Left lung (tissue), 4 donors: ENCODE measurements at regions not wholly inside any gene's neighbourhood (a gene's known extent, or its start where the extent isn't known, plus 50 kb on each side); places are given as distances from the start of the nearest gene placed in this dataset.

Source experiments
- ATAC-seq: fragments of 200-7000 bp; cut with Tn5 transposase; one replicate; pipeline ENCODE4 v1.9.1; 2020; ENCODE audit warnings: moderate library complexity
- DNase-seq, 4 donors: peaks; one replicate each; pipeline ENCODE4 v3.0.0-alpha.2; 2013 to 2020
- H3K27ac ChIP-seq, 2 donors: fragments of 200-600 bp; sonication (generic) in 1 of 2; one replicate each; pipeline versions ENCODE4 v1.5.0 to v1.8.0; 2020 to 2021
- H3K27me3 ChIP-seq, 2 donors: fragments of 200-600 bp; sonication (generic) in 1 of 2; one replicate each; pipeline versions ENCODE4 v1.5.0 to v1.8.0; 2020 to 2021
- H3K36me3 ChIP-seq, 2 donors: fragments of 200-600 bp; sonication (generic) in 1 of 2; one replicate each; pipeline versions ENCODE4 v1.5.0 to v1.8.0; 2020 to 2021
- H3K4me1 ChIP-seq, 2 donors: fragments of 200-600 bp; one replicate each; pipeline ENCODE4 v1.8.0; 2021
- H3K4me3 ChIP-seq, 2 donors: fragments of 200-600 bp; sonication (generic) in 1 of 2; one replicate each; pipeline versions ENCODE4 v1.5.0 to v1.8.0; 2020 to 2021; ENCODE audit warnings: mild to moderate bottlenecking in 1 of 2
- H3K9me3 ChIP-seq, 2 donors: fragments of 200-600 bp; sonication (generic) in 1 of 2; one replicate each; pipeline versions ENCODE4 v1.5.0 to v1.8.0; 2020 to 2021
- intact Hi-C, 2 donors: fragments of 100-400 bp; cut with DNase I; formaldehyde crosslinking; loops; one replicate each; pipeline versions ENCODE4 v1.11.2 to v1.14.2; 2022
- TF ChIP-seq, protein P1 (sequence below), 2 donors: fragments of 200-600 bp; sonication (generic) in 1 of 2; IDR thresholded peaks; one replicate each; pipeline versions ENCODE4 v1.5.0 to v1.8.0; 2021; ENCODE audit warnings: antibody characterized with exemption in 2 of 2
- donor health status: DM: no; HTN: yes; CAD: no.
- donor health status: DM: no; HTN: no; CAD: no.

DNA sequence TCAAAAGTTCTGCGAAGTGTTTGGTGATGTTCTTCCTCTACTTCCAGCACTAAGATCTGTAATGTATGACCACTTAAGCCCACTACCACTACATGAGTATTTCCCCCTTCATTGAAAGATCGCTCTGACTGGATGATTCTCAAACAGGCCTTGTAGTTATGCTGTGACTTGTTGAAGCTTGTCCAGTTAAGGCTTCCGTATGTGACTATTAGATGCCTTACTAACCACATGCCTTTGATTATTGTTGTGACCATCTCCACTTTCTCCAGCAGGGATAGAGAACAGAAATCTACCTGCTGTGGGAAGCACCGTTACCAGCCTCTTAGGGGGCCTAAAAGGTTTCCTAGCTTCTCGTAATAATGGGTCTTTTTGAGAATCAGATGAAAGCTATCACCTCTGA is 81.1 kb downstream of the NOC3L start:
- Histone ChIP-seq H3K4me3 (no peak overlapping the region), H3K4me1 (no peaks in the 10 kb centered on the region), H3K27ac (no peak overlapping the region), H3K36me3 (no peaks in the 10 kb centered on the region), H3K27me3 (no peaks in the 10 kb centered on the region), H3K9me3 (no peaks in the 10 kb centered on the region)
- ATAC-seq, result no peak
- intact Hi-C loops, result no loop called here
- DNase-seq, result no peak
- TF ChIP-seq, protein P1, sequence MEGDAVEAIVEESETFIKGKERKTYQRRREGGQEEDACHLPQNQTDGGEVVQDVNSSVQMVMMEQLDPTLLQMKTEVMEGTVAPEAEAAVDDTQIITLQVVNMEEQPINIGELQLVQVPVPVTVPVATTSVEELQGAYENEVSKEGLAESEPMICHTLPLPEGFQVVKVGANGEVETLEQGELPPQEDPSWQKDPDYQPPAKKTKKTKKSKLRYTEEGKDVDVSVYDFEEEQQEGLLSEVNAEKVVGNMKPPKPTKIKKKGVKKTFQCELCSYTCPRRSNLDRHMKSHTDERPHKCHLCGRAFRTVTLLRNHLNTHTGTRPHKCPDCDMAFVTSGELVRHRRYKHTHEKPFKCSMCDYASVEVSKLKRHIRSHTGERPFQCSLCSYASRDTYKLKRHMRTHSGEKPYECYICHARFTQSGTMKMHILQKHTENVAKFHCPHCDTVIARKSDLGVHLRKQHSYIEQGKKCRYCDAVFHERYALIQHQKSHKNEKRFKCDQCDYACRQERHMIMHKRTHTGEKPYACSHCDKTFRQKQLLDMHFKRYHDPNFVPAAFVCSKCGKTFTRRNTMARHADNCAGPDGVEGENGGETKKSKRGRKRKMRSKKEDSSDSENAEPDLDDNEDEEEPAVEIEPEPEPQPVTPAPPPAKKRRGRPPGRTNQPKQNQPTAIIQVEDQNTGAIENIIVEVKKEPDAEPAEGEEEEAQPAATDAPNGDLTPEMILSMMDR (IDR thresholded peaks at IDR 0.05), result no peak

DNA sequence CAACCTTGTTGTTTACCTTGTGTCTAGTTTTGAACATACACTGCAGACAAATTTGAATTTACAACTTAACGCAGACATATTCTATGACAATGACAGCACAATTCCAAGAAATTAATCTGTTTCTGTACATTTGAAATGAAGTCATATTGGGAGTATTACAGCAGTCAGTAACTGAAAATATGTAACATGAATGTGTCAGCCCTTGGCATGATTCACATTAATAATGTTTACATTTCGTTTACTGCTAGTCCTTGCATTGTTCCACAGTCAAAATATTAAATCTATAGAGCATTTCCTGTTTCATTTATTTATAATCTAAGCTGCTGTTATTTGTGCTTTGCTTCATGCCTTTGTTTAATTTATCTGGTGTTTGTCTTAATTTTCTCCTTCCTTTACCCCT is 80.4 kb downstream of the NOC3L start:
- Histone ChIP-seq H3K36me3 (no peaks in the 10 kb centered on the region), H3K27ac (no peak overlapping the region), H3K9me3 (no peaks in the 10 kb centered on the region), H3K27me3 (no peaks in the 10 kb centered on the region), H3K4me1 (no peaks in the 10 kb centered on the region), H3K4me3 (no peak overlapping the region)
- TF ChIP-seq, protein P1 (IDR thresholded peaks at IDR 0.05), result no peak
- intact Hi-C loops, result no loop called here
- DNase-seq, result no peak
- no peak for ATAC-seq
